ENCODE measurements at regions not wholly inside any gene's neighbourhood (a gene's known extent, or its start where the extent isn't known, plus 50 kb on each side); places are given as distances from the start of the nearest gene placed in this dataset.

- FAIRE-seq: no peak
- DNase-seq (ENCODE audit: low spot score): no peak
Measured at GRCh38 chr1:195934817-195935553, 673.3 kb downstream of the KCNT2 start.

GRCh38 chr1:195933835-195934234, 674.4 kb downstream of the KCNT2 start:
- DNase-seq (ENCODE audit: low spot score) (no peak), FAIRE-seq (no peak)

DNA sequence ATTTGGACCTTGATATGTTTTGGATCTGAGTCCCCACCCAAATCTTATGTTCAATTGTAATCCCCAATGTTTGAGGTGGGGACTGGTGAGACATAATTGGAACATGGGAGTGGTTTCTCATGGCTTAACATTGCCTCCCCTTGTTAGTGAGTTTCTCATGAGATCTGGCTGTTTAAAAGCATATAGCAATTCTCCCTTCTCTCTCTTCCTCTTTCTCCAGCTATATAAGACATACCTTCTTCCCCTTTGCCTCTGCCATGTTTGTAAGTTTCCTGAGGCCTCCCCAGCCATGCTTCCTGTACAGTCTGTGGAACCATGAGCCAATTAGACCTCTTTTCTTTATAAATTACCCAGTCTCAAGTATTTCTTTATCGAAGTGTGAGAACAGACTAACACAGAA, 692.4 kb downstream of the KCNT2 start:
- FAIRE-seq (no peak), DNase-seq (ENCODE audit: low spot score) (no peak)

DNA sequence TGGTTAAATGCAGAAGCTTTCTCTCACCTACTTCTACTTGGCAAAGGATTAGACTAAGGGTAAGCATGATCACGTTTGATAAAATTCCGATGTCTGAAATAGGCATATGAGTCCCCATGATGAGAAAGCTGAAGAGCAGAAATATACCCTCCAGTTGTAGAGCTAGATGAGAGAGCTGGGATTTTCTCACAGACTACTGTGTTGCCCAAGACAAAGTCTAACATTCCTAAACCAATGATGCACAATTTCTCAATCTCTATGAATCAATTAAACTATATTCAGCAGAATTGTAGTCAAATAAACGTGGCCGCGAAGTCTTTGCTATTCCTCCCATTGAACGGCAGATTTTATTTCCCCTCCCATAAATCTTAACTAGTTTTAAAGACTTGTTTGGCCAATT, 699.2 kb downstream of the KCNT2 start:
- no peak for FAIRE-seq
- DNase-seq (ENCODE audit: low spot score): no peak

DNA sequence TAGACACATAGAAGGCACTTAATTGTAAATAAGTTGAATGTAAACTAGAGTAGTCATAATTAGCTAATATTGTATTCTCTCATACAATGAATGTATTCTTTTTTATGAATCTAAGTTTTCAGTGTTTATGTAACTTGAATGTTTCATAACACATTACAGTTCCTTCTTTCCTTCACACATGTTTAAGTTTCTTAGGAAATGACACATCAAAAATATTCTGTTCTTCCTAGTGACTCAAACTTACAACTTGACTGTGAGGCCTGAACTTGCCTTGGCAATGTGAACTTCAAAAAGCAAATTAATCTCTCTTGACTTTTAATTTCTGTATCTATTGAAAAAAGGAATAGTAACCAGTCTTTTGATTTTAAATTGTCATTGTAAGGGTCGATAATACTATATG, 700.1 kb downstream of the KCNT2 start:
- DNase-seq (ENCODE audit: low spot score) (no peak), FAIRE-seq (no peak)

GRCh38 chr1:195903203-195903602, 705.0 kb downstream of the KCNT2 start:
- FAIRE-seq (no peak), DNase-seq (ENCODE audit: low spot score) (no peak)

DNA sequence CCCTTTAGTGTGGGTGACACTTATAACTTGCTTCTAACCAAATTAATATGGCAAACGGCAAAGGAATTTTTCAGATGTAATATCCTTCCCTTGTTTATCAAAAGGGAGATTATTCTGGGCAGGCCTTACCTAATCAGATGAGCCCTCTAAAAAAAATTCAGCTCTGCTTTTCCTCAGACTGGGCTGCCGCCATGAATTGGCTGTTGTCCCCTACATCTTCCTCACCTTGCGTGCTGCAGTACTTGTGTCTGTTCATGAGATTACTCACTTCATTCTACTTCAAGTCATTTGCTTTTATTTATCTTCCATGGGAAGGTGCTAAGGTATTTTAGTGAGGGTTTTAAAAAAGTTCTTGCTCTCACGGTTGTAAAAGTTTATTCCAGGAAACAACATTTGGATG, 705.5 kb downstream of the KCNT2 start:
- FAIRE-seq (no peak), DNase-seq (ENCODE audit: low spot score) (no peak)

DNA sequence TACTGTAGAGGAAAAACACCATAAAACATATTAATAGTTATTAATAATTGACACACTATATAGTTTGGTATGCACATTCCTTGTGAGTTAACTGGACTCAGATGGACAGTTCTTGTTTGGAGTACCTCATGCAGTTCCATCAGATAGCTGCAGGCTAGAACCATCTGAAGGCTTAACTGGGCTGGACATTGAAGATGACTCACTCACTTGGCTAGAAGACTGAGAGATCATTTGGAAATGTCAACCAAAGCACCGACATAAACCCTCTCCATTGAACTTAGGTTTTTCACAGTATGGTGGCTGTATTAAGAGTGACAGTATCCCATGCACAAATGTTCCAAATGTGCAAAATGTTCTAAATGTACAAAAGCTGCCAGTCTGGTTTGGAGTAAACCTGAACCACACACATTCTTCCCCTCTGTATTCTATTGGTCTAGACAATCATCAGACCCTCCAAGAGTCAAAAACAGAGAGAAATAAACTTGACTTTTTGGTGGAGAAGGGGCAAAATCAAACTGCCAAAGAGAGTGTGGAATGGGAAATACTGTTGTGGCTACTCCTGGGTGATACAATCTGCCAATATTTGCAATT, 708.4 kb downstream of the KCNT2 start:
- FAIRE-seq (no peak), DNase-seq (ENCODE audit: low spot score) (no peak)

- DNase-seq (ENCODE audit: low spot score) (no peak), FAIRE-seq (no peak)
Measured at GRCh38 chr1:195898924-195899323, 709.3 kb downstream of the KCNT2 start.

GRCh38 chr1:195898373-195898772, 709.9 kb downstream of the KCNT2 start:
- FAIRE-seq (no peak), DNase-seq (ENCODE audit: low spot score) (no peak)

DNA sequence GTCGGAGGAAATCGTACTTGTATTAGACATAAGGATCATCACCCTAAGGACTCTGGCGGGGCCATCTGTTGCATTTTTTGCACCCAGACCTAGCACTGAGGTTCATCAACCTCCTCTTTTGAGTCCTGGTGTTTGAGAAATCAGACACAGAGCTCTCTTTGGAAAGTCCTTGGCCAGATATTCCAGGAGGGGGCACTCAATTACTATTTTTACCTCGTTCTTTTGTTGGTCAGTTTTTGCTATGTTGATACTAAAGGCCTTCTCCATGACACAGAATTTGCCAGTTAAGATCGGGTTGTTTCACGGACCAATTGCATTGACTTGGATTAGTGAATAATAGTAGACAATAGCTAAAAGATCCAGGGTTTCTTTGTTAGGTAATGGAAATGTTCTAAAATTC, 711.2 kb downstream of the KCNT2 start:
- FAIRE-seq (no peak), DNase-seq (ENCODE audit: low spot score) (no peak)

- DNase-seq (ENCODE audit: low spot score) (no peak), FAIRE-seq (no peak)
Measured at GRCh38 chr1:195894411-195894810, 713.8 kb downstream of the KCNT2 start.

GRCh38 chr1:195886000-195886399, 722.2 kb downstream of the KCNT2 start:
- DNase-seq (ENCODE audit: low spot score): no peak
- no peak for FAIRE-seq

GRCh38 chr1:195878478-195878877, 729.8 kb downstream of the KCNT2 start:
- no peak for FAIRE-seq
- DNase-seq (ENCODE audit: low spot score): no peak

DNA sequence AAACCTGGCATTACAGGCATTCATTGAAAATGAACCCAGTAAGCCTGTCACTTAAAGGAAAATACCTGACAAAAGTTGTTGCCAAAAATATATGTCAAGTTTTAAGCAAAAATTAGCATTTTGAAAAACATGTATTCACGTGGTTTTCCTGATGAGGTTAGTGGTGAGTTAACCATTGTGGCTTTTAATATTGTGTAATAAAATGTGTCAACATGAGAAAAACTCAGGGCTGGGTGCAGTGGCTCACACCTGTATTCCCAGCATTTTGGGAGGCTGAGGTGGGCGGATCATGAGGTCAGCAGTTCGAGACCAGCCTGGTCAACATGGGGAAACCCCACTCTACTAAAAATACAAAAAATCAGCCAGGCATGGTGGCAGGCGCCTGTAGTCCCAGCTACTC, 731.4 kb downstream of the KCNT2 start:
- FAIRE-seq: no peak
- no peak for DNase-seq (ENCODE audit: low spot score)

GRCh38 chr1:195872376-195872775, 735.9 kb downstream of the KCNT2 start:
- FAIRE-seq (no peak), DNase-seq (ENCODE audit: low spot score) (no peak)

- DNase-seq (ENCODE audit: low spot score): no peak
- FAIRE-seq: no peak
Measured at GRCh38 chr1:195867638-195868037, 740.6 kb downstream of the KCNT2 start.

- DNase-seq (ENCODE audit: low spot score) (no peak), FAIRE-seq (no peak)
Measured at GRCh38 chr1:195866781-195867222, 741.4 kb downstream of the KCNT2 start.

DNA sequence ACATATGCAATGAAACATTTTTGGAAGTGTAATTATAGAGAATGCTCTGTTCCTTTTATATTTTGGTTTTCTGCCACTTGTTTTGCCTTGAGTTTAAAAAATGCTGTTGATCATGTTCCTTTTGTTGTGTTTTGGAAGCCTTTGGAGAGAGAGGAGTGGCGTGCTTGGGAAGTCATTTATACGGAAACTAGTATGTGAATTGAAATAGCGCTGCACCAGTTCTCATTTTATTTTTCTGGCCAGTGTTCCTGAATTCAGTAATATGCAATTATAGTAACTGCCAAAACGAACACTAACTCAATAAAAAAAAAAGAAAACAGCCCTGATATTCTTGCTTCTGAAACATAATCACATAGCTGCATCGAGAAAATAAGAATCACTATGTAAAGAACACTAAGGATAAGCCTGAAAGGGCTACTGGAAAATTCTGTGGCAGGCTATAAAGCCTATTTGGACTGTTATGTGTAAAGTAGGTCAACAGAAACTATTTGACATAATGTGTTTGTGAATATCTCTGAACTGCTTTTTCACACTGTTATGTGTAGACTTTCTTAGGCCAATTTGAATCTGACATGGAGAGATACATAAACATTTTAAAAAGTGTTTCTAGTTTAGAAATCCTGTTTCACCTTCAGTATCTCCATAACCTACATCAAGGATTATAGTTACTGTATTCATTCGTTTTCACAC, 742.0 kb downstream of the KCNT2 start:
- DNase-seq (ENCODE audit: low spot score) (no peak), FAIRE-seq (no peak)

GRCh38 chr1:195851804-195852203, 756.4 kb downstream of the KCNT2 start:
- no peak for FAIRE-seq
- no peak for DNase-seq (ENCODE audit: low spot score)

GRCh38 chr1:195851016-195851601, 757.1 kb downstream of the KCNT2 start:
- DNase-seq (ENCODE audit: low spot score) (no peak), FAIRE-seq (no peak)

GRCh38 chr1:195849180-195849579, 759.1 kb downstream of the KCNT2 start:
- DNase-seq (ENCODE audit: low spot score): no peak
- FAIRE-seq: no peak

All from RCC 7860 (cell line).